SK-N-SH (cell line): ENCODE measurements at regions not wholly inside any gene's neighbourhood (a gene's known extent, or its start where the extent isn't known, plus 50 kb on each side); places are given as distances from the start of the nearest gene placed in this dataset.

Source experiments
- CTCF ChIA-PET: fragments of 300-600, 350-600 bp; formaldehyde crosslinking; extraction: SDS; loops from one replicate; lab custom pipeline; 2021; lab: Yijun Ruan, JAX
- POLR2A ChIA-PET: fragments of 350-600 bp; sonication (Branson Sonifier 250); formaldehyde crosslinking; extraction: SDS; loops from one replicate; lab custom pipeline; 2020; ENCODE audit warnings: antibody characterized with exemption, inconsistent platforms; lab: Yijun Ruan, JAX
- DNase-seq: peaks from one replicate; pipeline ENCODE4 v3.0.0; 2012
- H2AFZ ChIP-seq: fragments of 200-600 bp; sonication (generic); 2 replicates; pipeline ENCODE4 v1.8.1; 2016; ENCODE audit warnings: antibody characterized with exemption, mild to moderate bottlenecking, low read depth
- H3F3A ChIP-seq: fragments of 200-600 bp; sonication (generic); replicated peaks from 2 replicates; pipeline ENCODE3; 2016; ENCODE audit warnings: antibody characterized with exemption, mild to moderate bottlenecking; ENCODE audit not compliant: insufficient read depth
- H3K27ac ChIP-seq, 2 experiments: fragments of 200-500 bp in 1 of 2; fragments of 200-600 bp in 1 of 2; sonication (Bioruptor generic) in 1 of 2; sonication (generic), shearing (Covaris generic) in 1 of 2; 2 replicates each; pipeline versions ENCODE4 v1.5.1 to v1.6.1; 2014 to 2016; ENCODE audit warnings: low read depth in 2 of 2, inconsistent platforms in 1 of 2, low read length in 1 of 2, mild to moderate bottlenecking in 1 of 2, mixed read lengths in 1 of 2
- H3K27me3 ChIP-seq: fragments of 200-600 bp; sonication (generic), shearing (Covaris generic); 2 replicates; pipeline ENCODE4 v1.6.1; 2016; ENCODE audit warnings: mixed run types; ENCODE audit not compliant: insufficient read depth
- H3K36me3 ChIP-seq, 2 experiments: fragments of 200-500 bp in 1 of 2; fragments of 200-600 bp in 1 of 2; sonication (Bioruptor generic) in 1 of 2; sonication (generic) in 1 of 2; replicated peaks in 1 of 2; 2 replicates each; pipeline versions ENCODE3 to v1.5.1; 2014 to 2016; ENCODE audit warnings: low read length in 1 of 2, mild to moderate bottlenecking in 1 of 2; ENCODE audit not compliant: insufficient read depth in 2 of 2, control insufficient read depth in 1 of 2
- H3K4me1 ChIP-seq, 2 experiments: fragments of 200-500 bp in 1 of 2; fragments of 200-600 bp in 1 of 2; sonication (Bioruptor generic) in 1 of 2; sonication (generic), shearing (Covaris generic) in 1 of 2; 2 replicates each; pipeline versions ENCODE4 v1.5.1 to v1.6.1; 2014 to 2016; ENCODE audit warnings: low read depth in 1 of 2, low read length in 1 of 2, mixed run types in 1 of 2; ENCODE audit not compliant: insufficient read depth in 2 of 2, control insufficient read depth in 1 of 2
- H3K4me2 ChIP-seq: fragments of 200-600 bp; sonication (generic), shearing (Covaris generic); 2 replicates; pipeline ENCODE4 v1.6.1; 2017; ENCODE audit warnings: mixed run types
- H3K4me3 ChIP-seq, 2 experiments: fragments of 200-500 bp in 1 of 2; fragments of 200-600 bp in 1 of 2; sonication (Bioruptor generic) in 1 of 2; sonication (generic), shearing (Covaris generic) in 1 of 2; 2 replicates each; pipeline versions ENCODE4 v1.5.1 to v1.8.1; 2014 to 2016; ENCODE audit warnings: low read depth in 2 of 2, inconsistent platforms in 1 of 2, low read length in 1 of 2, mild to moderate bottlenecking in 1 of 2, mixed read lengths in 1 of 2, moderate library complexity in 1 of 2
- H3K79me2 ChIP-seq: fragments of 200-600 bp; sonication (generic); 2 replicates; pipeline ENCODE4 v1.8.1; 2017; ENCODE audit warnings: mild to moderate bottlenecking; ENCODE audit not compliant: insufficient read depth
- H3K9ac ChIP-seq: fragments of 200-600 bp; sonication (generic); 2 replicates; pipeline ENCODE4 v1.6.1; 2017; ENCODE audit warnings: mixed run types
- H3K9me2 ChIP-seq: fragments of 200-600 bp; sonication (generic); 2 replicates; pipeline ENCODE4 v1.6.1; 2017; ENCODE audit warnings: mixed run types
- H3K9me3 ChIP-seq: fragments of 200-600 bp; sonication (generic); 2 replicates; pipeline ENCODE4 v1.6.1; 2017; ENCODE audit warnings: mixed run types, mild to moderate bottlenecking, moderate library complexity
- H4K20me1 ChIP-seq: fragments of 200-600 bp; sonication (generic); 2 replicates; pipeline ENCODE4 v1.6.1; 2017; ENCODE audit warnings: mild to moderate bottlenecking, mixed run types; ENCODE audit not compliant: insufficient read depth
- EP300 ChIP-seq, 2 experiments: IDR thresholded peaks; 2 replicates each; pipeline versions ENCODE4 v1.4.0 to v1.6.1; 2012; ENCODE audit warnings: borderline replicate concordance in 1 of 2, low read depth in 1 of 2, low read length in 1 of 2
- FOSL2 ChIP-seq: IDR thresholded peaks from 2 replicates; pipeline ENCODE4 v1.4.0; 2012; ENCODE audit warnings: low read depth, mild to moderate bottlenecking, moderate library complexity, borderline replicate concordance
- FOXM1 ChIP-seq: IDR thresholded peaks from 2 replicates; pipeline ENCODE4 v1.4.0; 2012; ENCODE audit warnings: low read depth, mild to moderate bottlenecking
- GABPA ChIP-seq: IDR thresholded peaks from 2 replicates; pipeline ENCODE4 v1.4.0; 2012; ENCODE audit warnings: low read depth, mild to moderate bottlenecking
- GATA2 ChIP-seq: sonication (generic); formaldehyde crosslinking; IDR thresholded peaks from 2 replicates; pipeline ENCODE4 v1.5.0; 2020; ENCODE audit warnings: mild to moderate bottlenecking, missing genetic modification reagents
- IRF3 ChIP-seq: fragments of 150-350 bp; IDR thresholded peaks from 2 replicates; pipeline ENCODE4 v1.6.1; 2016; ENCODE audit warnings: mild to moderate bottlenecking, low read depth, low read length
- JUND ChIP-seq: IDR thresholded peaks from 2 replicates; pipeline ENCODE4 v1.4.0; 2012
- MEF2A ChIP-seq: IDR thresholded peaks from 2 replicates; pipeline ENCODE4 v1.4.0; 2012; ENCODE audit warnings: low read depth, borderline replicate concordance
- NFIC ChIP-seq: IDR thresholded peaks from 2 replicates; pipeline ENCODE4 v1.4.0; 2012; ENCODE audit warnings: borderline replicate concordance
- NRF1 ChIP-seq: IDR thresholded peaks from 2 replicates; pipeline ENCODE4 v1.6.1; 2012; ENCODE audit warnings: low read depth, mild to moderate bottlenecking, low read length
- RAD21 ChIP-seq: IDR thresholded peaks from 2 replicates; pipeline ENCODE4 v1.6.1; 2012; ENCODE audit warnings: mild to moderate bottlenecking, low read length
- RCOR1 ChIP-seq: fragments of 150-350 bp; IDR thresholded peaks from 2 replicates; pipeline ENCODE4 v1.6.1; 2017; ENCODE audit warnings: antibody characterized with exemption, low read length
- RFX5 ChIP-seq: IDR thresholded peaks from 2 replicates; pipeline ENCODE4 v1.6.1; 2012; ENCODE audit warnings: mild to moderate bottlenecking, improper control_type of control experiment, low read length
- SMC3 ChIP-seq: IDR thresholded peaks from 2 replicates; pipeline ENCODE4 v1.6.1; 2012; ENCODE audit warnings: low read depth, low read length, improper control_type of control experiment
- TCF12 ChIP-seq: IDR thresholded peaks from 2 replicates; pipeline ENCODE4 v1.4.0; 2012
- TEAD4 ChIP-seq: IDR thresholded peaks from 2 replicates; pipeline ENCODE4 v1.4.0; 2012; ENCODE audit warnings: mild to moderate bottlenecking, borderline replicate concordance; ENCODE audit not compliant: insufficient read depth
- YY1 ChIP-seq: IDR thresholded peaks from 2 replicates; pipeline ENCODE4 v1.4.0; 2012; ENCODE audit warnings: low read depth, mild to moderate bottlenecking
- ZBTB33 ChIP-seq: IDR thresholded peaks from 2 replicates; pipeline ENCODE4 v1.4.0; 2012; ENCODE audit warnings: low read depth, borderline replicate concordance
- WGBS: methylation state at CpG from one replicate; pipeline ENCODE4 v1.1.6; 2017; ENCODE audit warnings: low lambda C conversion rate; 5-methylcytosine and 5-hydroxymethylcytosine counted together
- TF ChIP-seq, protein P1 (sequence below): IDR thresholded peaks from 2 replicates; pipeline ENCODE4 v1.4.0; 2012; ENCODE audit warnings: low read depth, borderline replicate concordance

GRCh38 chr10:20707251-20707650 lies 189.9 kb downstream of the NEBL start:
- TF ChIP-seq ZBTB33 (no peak), RFX5 (no peak), TEAD4 (no peak), FOSL2 (no peak), GATA2 (CRISPR knock-in tag) (no peak), IRF3 (no peak), EP300 (IDR thresholded peaks at IDR 0.05; ENCODE audit: borderline replicate concordance in 1 of 2, low read depth in 1 of 2, low read length in 1 of 2) (no peak), YY1 (no peak), GABPA (no peak), TCF12 (no peak), RCOR1 (no peak), NFIC (no peak), JUND (no peak), SMC3 (no peak), MEF2A (no peak), FOXM1 (no peak), RAD21 (no peak), NRF1 (no peak)
- TF ChIP-seq, protein P1, sequence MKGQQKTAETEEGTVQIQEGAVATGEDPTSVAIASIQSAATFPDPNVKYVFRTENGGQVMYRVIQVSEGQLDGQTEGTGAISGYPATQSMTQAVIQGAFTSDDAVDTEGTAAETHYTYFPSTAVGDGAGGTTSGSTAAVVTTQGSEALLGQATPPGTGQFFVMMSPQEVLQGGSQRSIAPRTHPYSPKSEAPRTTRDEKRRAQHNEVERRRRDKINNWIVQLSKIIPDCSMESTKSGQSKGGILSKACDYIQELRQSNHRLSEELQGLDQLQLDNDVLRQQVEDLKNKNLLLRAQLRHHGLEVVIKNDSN = no peak
- DNase-seq = no peak
- Histone ChIP-seq H3K4me1 (no peaks in the 10 kb centered on the region), H3K9me3 (no peaks in the 10 kb centered on the region; the same call in 1 of the 2 replicates), H3K4me2 (no peak overlapping the region), H2AFZ (no peak overlapping the region), H3K9ac (no peak overlapping the region), H3K9me2 (no peaks in the 10 kb centered on the region), H3K27me3 (no peaks in the 10 kb centered on the region), H3K36me3 (no peaks in the 10 kb centered on the region), H3K79me2 (no peaks in the 10 kb centered on the region), H4K20me1 (no peaks in the 10 kb centered on the region), H3F3A (no peaks in the 10 kb centered on the region), H3K4me3 (no peak overlapping the region), H3K27ac (no peak overlapping the region)
- ChIA-PET CTCF (no interaction called here), POLR2A (no interaction called here)
- WGBS = 36% methylated on average over 3 of the region's 3 CpGs
